IMR-90 (cell line): ENCODE measurements at regions not wholly inside any gene's neighbourhood (a gene's known extent, or its start where the extent isn't known, plus 50 kb on each side); places are given as distances from the start of the nearest gene placed in this dataset.
A peak's percentile ranks its signal among the peaks of the same experiment; 100 is the strongest.

ENCODE experiments used
- ATAC-seq: fragments of 200-7000 bp; cut with Tn5 transposase; 2 replicates; pipeline ENCODE4 v1.9.1; 2020; ENCODE audit warnings: low read depth, mild to moderate bottlenecking, moderate library complexity
- BruUV-seq: library from RNA; stranded (reverse); fragments of 400-500 nt; replicated peaks from 2 replicates; lab custom pipeline; 2021; lab: Mats Ljungman, UMichigan
- CTCF ChIA-PET: fragments of 300-600 bp; formaldehyde crosslinking; extraction: SDS; loops from one replicate; lab custom pipeline; 2021; ENCODE audit warnings: antibody characterized with exemption; lab: Yijun Ruan, JAX
- POLR2A ChIA-PET: fragments of 300-600 bp; sonication (Branson Sonifier 250); formaldehyde crosslinking; loops from one replicate; lab custom pipeline; 2022; ENCODE audit warnings: antibody characterized with exemption; ENCODE audit not compliant: unreplicated experiment; lab: Charles Lee
- DNase-seq: peaks from one replicate; pipeline ENCODE4 v3.0.0; 2013
- H2AFZ ChIP-seq: replicated peaks from 2 replicates; pipeline ENCODE3; 2013; ENCODE audit warnings: low read length, mild to moderate bottlenecking; ENCODE audit not compliant: poor library complexity
- H2AK5ac ChIP-seq: 2 replicates; pipeline ENCODE4 v1.6.1; 2013; ENCODE audit warnings: low read depth, low read length, inconsistent platforms
- H2AK9ac ChIP-seq: replicated peaks from 2 replicates; pipeline ENCODE3; 2013; ENCODE audit warnings: mild to moderate bottlenecking, low read depth, low read length, moderate library complexity; ENCODE audit not compliant: poor library complexity
- H2BK120ac ChIP-seq: 2 replicates; pipeline ENCODE4 v1.6.1; 2013; ENCODE audit warnings: low read depth, low read length, inconsistent platforms
- H2BK15ac ChIP-seq: 3 replicates; pipeline ENCODE4 v1.6.1; 2013; ENCODE audit warnings: low read depth, low read length, inconsistent platforms
- H2BK20ac ChIP-seq: 2 replicates; pipeline ENCODE4 v1.6.1; 2013; ENCODE audit warnings: low read depth, mild to moderate bottlenecking, inconsistent platforms, low read length, moderate library complexity
- H2BK5ac ChIP-seq: 2 replicates; pipeline ENCODE4 v1.6.1; 2013; ENCODE audit warnings: mild to moderate bottlenecking, low read depth, low read length, inconsistent platforms; ENCODE audit not compliant: poor library complexity, severe bottlenecking
- H3K14ac ChIP-seq: replicated peaks from 2 replicates; pipeline ENCODE4 v1.6.1; 2013; ENCODE audit warnings: low read depth, low read length, inconsistent platforms
- H3K18ac ChIP-seq: 2 replicates; pipeline ENCODE4 v1.6.1; 2013; ENCODE audit warnings: low read depth, low read length, control low read depth
- H3K23ac ChIP-seq: 2 replicates; pipeline ENCODE4 v1.6.1; 2013; ENCODE audit warnings: low read depth, low read length, inconsistent platforms
- H3K27ac ChIP-seq: 2 replicates; pipeline ENCODE4 v1.5.1; 2013; ENCODE audit warnings: mild to moderate bottlenecking, control low read depth, low read length; ENCODE audit not compliant: insufficient read depth
- H3K27me3 ChIP-seq: 2 replicates; pipeline ENCODE4 v1.6.1; 2013; ENCODE audit warnings: low read length; ENCODE audit not compliant: control insufficient read depth, insufficient read depth
- H3K36me3 ChIP-seq: 2 replicates; pipeline ENCODE4 v1.6.1; 2013; ENCODE audit warnings: low read length, mixed read lengths; ENCODE audit not compliant: control insufficient read depth, insufficient read depth
- H3K4ac ChIP-seq: 2 replicates; pipeline ENCODE4 v1.6.1; 2013; ENCODE audit warnings: low read depth, low read length, inconsistent platforms
- H3K4me1 ChIP-seq: 2 replicates; pipeline ENCODE4 v1.6.1; 2013; ENCODE audit warnings: low read length, mixed read lengths; ENCODE audit not compliant: control insufficient read depth, insufficient read depth
- H3K4me2 ChIP-seq: 2 replicates; pipeline ENCODE4 v1.6.1; 2013; ENCODE audit warnings: low read depth, mild to moderate bottlenecking, control low read depth, low read length, moderate library complexity
- H3K4me3 ChIP-seq: 2 replicates; pipeline ENCODE4 v1.5.1; 2013; ENCODE audit warnings: low read depth, mild to moderate bottlenecking, control low read depth, low read length, moderate library complexity; ENCODE audit not compliant: insufficient read depth
- H3K56ac ChIP-seq: 2 replicates; pipeline ENCODE4 v1.6.1; 2013; ENCODE audit warnings: low read length, inconsistent platforms; ENCODE audit not compliant: insufficient read depth; ENCODE audit errors: extremely low read depth
- H3K79me1 ChIP-seq, 2 experiments: 2 replicates each; pipeline ENCODE4 v1.6.1; 2013; ENCODE audit warnings: low read length in 2 of 2, inconsistent platforms in 1 of 2, low read depth in 1 of 2
- H3K9ac ChIP-seq: 2 replicates; pipeline ENCODE4 v1.6.1; 2013; ENCODE audit warnings: low read depth, low read length, control low read depth
- H3K9me1 ChIP-seq: 2 replicates; pipeline ENCODE4 v1.6.1; 2013; ENCODE audit warnings: low read length, inconsistent platforms; ENCODE audit not compliant: insufficient read depth
- H3K9me3 ChIP-seq: 2 replicates; pipeline ENCODE4 v1.6.1; 2013; ENCODE audit warnings: low read length; ENCODE audit not compliant: control insufficient read depth, insufficient read depth
- H4K20me1 ChIP-seq: 2 replicates; pipeline ENCODE4 v1.6.1; 2013; ENCODE audit warnings: low read length, inconsistent platforms; ENCODE audit not compliant: insufficient read depth
- H4K5ac ChIP-seq: 2 replicates; pipeline ENCODE4 v1.6.1; 2013; ENCODE audit warnings: mild to moderate bottlenecking, low read depth, low read length, control low read depth
- H4K8ac ChIP-seq, 2 experiments: 2 replicates each; pipeline ENCODE4 v1.6.1; 2013; ENCODE audit warnings: low read depth in 2 of 2, low read length in 2 of 2, control low read depth in 1 of 2, inconsistent platforms in 1 of 2
- H4K91ac ChIP-seq: 2 replicates; pipeline ENCODE4 v1.6.1; 2013; ENCODE audit warnings: low read depth, low read length, inconsistent platforms; ENCODE audit not compliant: insufficient read depth
- CEBPB ChIP-seq: IDR thresholded peaks from 2 replicates; pipeline ENCODE4 v1.6.1; 2012; ENCODE audit warnings: low read depth, low read length, improper control_type of control experiment
- RCOR1 ChIP-seq: IDR thresholded peaks from 2 replicates; pipeline ENCODE4 v1.6.1; 2012; ENCODE audit warnings: mild to moderate bottlenecking, low read length, improper control_type of control experiment; ENCODE audit not compliant: insufficient replicate concordance
- WGBS, 2 experiments: methylation state at CpG; one replicate each; pipeline versions ENCODE4 v1.1.5 to v1.1.7; 2013; ENCODE audit warnings: missing lambda C conversion rate in 2 of 2; ENCODE audit not compliant: insufficient read length in 1 of 2; ENCODE audit errors: extremely low coverage in 2 of 2; 5-methylcytosine and 5-hydroxymethylcytosine counted together
- dilution Hi-C: fragments of 300-500 bp; cut with HindIII; formaldehyde crosslinking; loops from one replicate; pipeline ENCODE4 v1.14.3; 2018; ENCODE audit warnings: low sequenced_read_pairs; ENCODE audit not compliant: unreplicated experiment
- in situ Hi-C: fragments of 300-500 bp; cut with MboI; formaldehyde crosslinking; loops from 3 replicates; pipeline ENCODE4 v1.14.3; 2019; ENCODE audit warnings: low sequenced_read_pairs, inconsistent platforms, mixed read lengths
- intact Hi-C: fragments of 100-400 bp; cut with micrococcal nuclease; formaldehyde crosslinking; loops from 2 replicates; pipeline ENCODE4 v1.10.0; 2022

DNA sequence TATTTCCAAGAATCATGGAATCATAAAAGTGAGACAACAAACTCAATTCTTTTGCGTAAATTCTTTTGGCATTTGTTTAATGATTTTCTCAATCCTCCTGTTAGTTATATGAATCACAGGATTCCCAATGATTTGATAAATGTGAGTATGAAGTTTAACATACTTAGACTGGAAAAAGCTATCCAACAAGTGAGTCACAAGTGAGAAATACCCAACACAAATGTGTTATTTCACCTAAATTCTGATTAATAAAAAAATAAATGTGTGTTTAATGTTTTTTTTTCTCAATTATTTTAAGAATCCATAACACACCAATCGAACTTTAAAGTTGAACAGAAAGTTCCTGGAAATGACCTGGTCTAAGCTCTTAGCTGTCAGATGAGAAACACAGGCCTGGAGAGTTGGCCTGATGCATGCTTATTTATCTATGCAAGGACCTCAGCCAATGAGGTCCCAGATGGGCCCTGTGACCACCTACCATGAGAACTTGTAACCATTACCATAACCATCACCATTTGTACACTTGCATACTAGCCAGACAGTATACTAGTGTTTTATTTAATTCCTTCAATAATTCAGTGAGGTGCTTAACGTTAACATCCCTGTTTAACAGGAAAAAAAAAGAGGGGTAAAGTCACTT lies 386.7 kb downstream of the SPRY1 start:
- no peaks in the 10 kb centered on the region for H3K79me1 ChIP-seq
- no peak overlapping the region for H3K4me3 ChIP-seq
- H2AFZ ChIP-seq, result no peak overlapping the region
- BruUV-seq, result no TSS peak
- peak overlapping the region; percentile 94 for H2BK5ac ChIP-seq
- H2BK20ac ChIP-seq, result peak overlapping the region; percentile 94; the same call in 1 of the 2 replicates
- H3K9me3 ChIP-seq, result no peaks in the 10 kb centered on the region
- peak overlapping the region; percentile 70; the same call in 1 of the 2 replicates for H3K23ac ChIP-seq
- WGBS, 2 experiments, result no CpG with 5 or more reads among the region's 3 CpGs
- intact Hi-C loops, result loop anchor here (5.0 kb wide), 2 partner anchors 386 to 656 kb away; partner anchors contain the start of gene SPRY1
- H3K56ac ChIP-seq, result no peak overlapping the region; the same call in 1 of the 2 replicates
- peak overlapping the region; percentile 59; the same call in 1 of the 2 replicates for H4K91ac ChIP-seq
- ATAC-seq (peak; percentile 18; the same call in 1 of the 2 replicates), DNase-seq (peak; percentile 80)
- H3K9me1 ChIP-seq, result peaks cover 6% of the 10 kb centered on the region
- H3K27ac ChIP-seq, result peak overlapping the region; percentile 84; the same call in 1 of the 2 replicates
- H3K14ac ChIP-seq, result peak overlapping the region; percentile 80
- 0 out of 2 replicates have a peak overlapping the region, but pooled peaks have one; percentile 23 for H3K4me2 ChIP-seq
- H4K20me1 ChIP-seq, result no peaks in the 10 kb centered on the region
- dilution Hi-C loops, result no loop called here
- H3K36me3 ChIP-seq, result no peaks in the 10 kb centered on the region
- in situ Hi-C loops, result no loop called here
- H3K4me1 ChIP-seq, result peaks cover 18% of the 10 kb centered on the region
- no peak for TF ChIP-seq RCOR1
- peak; percentile 18; the same call in 1 of the 2 replicates for TF ChIP-seq CEBPB
- no peak overlapping the region for H2AK9ac ChIP-seq
- peak overlapping the region; percentile 84; the same call in 2 of the 3 replicates for H2BK15ac ChIP-seq
- ChIA-PET CTCF (no interaction called here), POLR2A (no interaction called here)
- H3K4ac ChIP-seq, result peak overlapping the region; percentile 91
- peak overlapping the region; percentile 99 for H3K18ac ChIP-seq
- H2BK120ac ChIP-seq, result peak overlapping the region; percentile 90
- no peaks in the 10 kb centered on the region for H3K27me3 ChIP-seq
- H4K5ac ChIP-seq, result peak overlapping the region; percentile 98
- peak overlapping the region; percentile 79 for H2AK5ac ChIP-seq
- H4K8ac ChIP-seq, result peak overlapping the region; percentile 36 to 82; a peak in 3 of 4 replicates
- H3K9ac ChIP-seq, result no peak overlapping the region
